Trophoblast cell (in vitro differentiated cells and primary cell): ENCODE measurements at regions not wholly inside any gene's neighbourhood (a gene's known extent, or its start where the extent isn't known, plus 50 kb on each side); places are given as distances from the start of the nearest gene placed in this dataset.
A peak's percentile ranks its signal among the peaks of the same experiment; 100 is the strongest.

Experiments used
- DNase-seq, 2 donors: peaks; one replicate each; pipeline ENCODE4 v3.0.0-alpha.2; 2016
- H2AFZ ChIP-seq: 2 replicates; pipeline ENCODE4 v1.6.1; 2013; ENCODE audit warnings: low read length, moderate library complexity, mild to moderate bottlenecking; ENCODE audit not compliant: insufficient read depth, poor library complexity
- H2AK5ac ChIP-seq: 2 replicates; pipeline ENCODE4 v1.6.1; 2013; ENCODE audit warnings: mild to moderate bottlenecking, low read length
- H2BK120ac ChIP-seq: 2 replicates; pipeline ENCODE4 v1.6.1; 2013; ENCODE audit warnings: low read length, mild to moderate bottlenecking, moderate library complexity; ENCODE audit not compliant: insufficient read depth, poor library complexity
- H2BK12ac ChIP-seq: 2 replicates; pipeline ENCODE4 v1.6.1; 2013; ENCODE audit warnings: mild to moderate bottlenecking, low read length, moderate library complexity
- H2BK5ac ChIP-seq: 2 replicates; pipeline ENCODE4 v1.6.1; 2013; ENCODE audit warnings: low read length, low read depth, moderate library complexity, mild to moderate bottlenecking; ENCODE audit not compliant: poor library complexity
- H3K14ac ChIP-seq: 2 replicates; pipeline ENCODE4 v1.6.1; 2013; ENCODE audit warnings: mild to moderate bottlenecking, low read length
- H3K18ac ChIP-seq: 2 replicates; pipeline ENCODE4 v1.6.1; 2013; ENCODE audit warnings: mild to moderate bottlenecking, low read length
- H3K23ac ChIP-seq: 2 replicates; pipeline ENCODE4 v1.6.1; 2013; ENCODE audit warnings: low read length
- H3K27ac ChIP-seq: 2 replicates; pipeline ENCODE4 v1.5.1; 2013; ENCODE audit warnings: low read depth, mild to moderate bottlenecking, inconsistent platforms, low read length, moderate library complexity
- H3K27me3 ChIP-seq: 2 replicates; pipeline ENCODE4 v1.6.1; 2013; ENCODE audit warnings: inconsistent platforms, mild to moderate bottlenecking, low read length, moderate library complexity; ENCODE audit not compliant: insufficient read depth
- H3K36me3 ChIP-seq, 2 experiments: 1 replicate in 1 of 2; 2 replicates in 1 of 2; pipeline ENCODE4 v1.6.1; 2013; ENCODE audit warnings: low read length in 2 of 2, mild to moderate bottlenecking in 2 of 2, moderate library complexity in 1 of 2; ENCODE audit not compliant: insufficient read depth in 2 of 2, control insufficient read depth in 1 of 2
- H3K4ac ChIP-seq: 2 replicates; pipeline ENCODE4 v1.6.1; 2013; ENCODE audit warnings: low read depth, mild to moderate bottlenecking, low read length, moderate library complexity
- H3K4me1 ChIP-seq, 2 experiments: 1 replicate in 1 of 2; 2 replicates in 1 of 2; pipeline ENCODE4 v1.6.1; 2013; ENCODE audit warnings: low read length in 2 of 2, mild to moderate bottlenecking in 2 of 2, moderate library complexity in 1 of 2; ENCODE audit not compliant: insufficient read depth in 2 of 2, control insufficient read depth in 1 of 2
- H3K4me2 ChIP-seq: 2 replicates; pipeline ENCODE4 v1.6.1; 2013; ENCODE audit warnings: inconsistent platforms, mild to moderate bottlenecking, low read length, moderate library complexity
- H3K4me3 ChIP-seq: 2 replicates; pipeline ENCODE4 v1.5.1; 2013; ENCODE audit warnings: mild to moderate bottlenecking, low read depth, low read length, inconsistent platforms
- H3K79me1 ChIP-seq: one replicate; pipeline ENCODE4 v1.6.1; 2013; ENCODE audit warnings: low read length
- H3K79me2 ChIP-seq: 2 replicates; pipeline ENCODE4 v1.6.1; 2013; ENCODE audit warnings: low read length, mild to moderate bottlenecking; ENCODE audit not compliant: control insufficient read depth, insufficient read depth, poor library complexity
- H3K9ac ChIP-seq: 2 replicates; pipeline ENCODE4 v1.6.1; 2013; ENCODE audit warnings: mild to moderate bottlenecking, low read length
- H3K9me3 ChIP-seq: 2 replicates; pipeline ENCODE4 v1.6.1; 2013; ENCODE audit warnings: low read depth, mild to moderate bottlenecking, control low read depth, inconsistent platforms, low read length; ENCODE audit not compliant: insufficient read depth
- H4K12ac ChIP-seq: 2 replicates; pipeline ENCODE4 v1.6.1; 2013; ENCODE audit warnings: low read depth, mild to moderate bottlenecking, low read length, moderate library complexity
- H4K8ac ChIP-seq: 2 replicates; pipeline ENCODE4 v1.6.1; 2013; ENCODE audit warnings: low read depth, mild to moderate bottlenecking, low read length, moderate library complexity
- H4K91ac ChIP-seq: one replicate; pipeline ENCODE4 v1.6.1; 2013; ENCODE audit warnings: low read depth, mild to moderate bottlenecking, low read length, moderate library complexity
- whole genome bisulfite sequencing: extraction: QIAGEN DNeasy Blood & Tissue Kit; methylation state at CpG from one replicate; pipeline ENCODE4 v1.1.7; 2013; ENCODE audit warnings: missing lambda C conversion rate; ENCODE audit not compliant: insufficient read length, insufficient coverage; ENCODE audit errors: extremely low coverage; 5-methylcytosine and 5-hydroxymethylcytosine counted together

GRCh38 chr11:134879931-134880330 is 467.9 kb upstream of the B3GAT1 start:
- Histone ChIP-seq H3K79me2 (no peaks in the 10 kb centered on the region), H3K9ac (no peak overlapping the region), H2AFZ (no peak overlapping the region), H2BK120ac (no peak overlapping the region), H4K12ac (no peak overlapping the region), H3K18ac (no peak overlapping the region), H3K23ac (no peak overlapping the region), H3K9me3 (no peaks in the 10 kb centered on the region), H3K4ac (no peak overlapping the region), H4K91ac (no peak overlapping the region), H2AK5ac (no peak overlapping the region), H3K4me1 (no peaks in the 10 kb centered on the region), H2BK12ac (no peak overlapping the region), H3K4me3 (no peak overlapping the region), H4K8ac (no peak overlapping the region), H3K36me3 (no peaks in the 10 kb centered on the region), H3K79me1 (no peaks in the 10 kb centered on the region), H3K14ac (no peak overlapping the region), H2BK5ac (no peak overlapping the region), H3K27me3 (no peaks in the 10 kb centered on the region), H3K27ac (no peak overlapping the region), H3K4me2 (no peak overlapping the region)
- WGBS = no CpG with 5 or more reads among the region's 3 CpGs
- no peak for DNase-seq

- no peak overlapping the region for H4K12ac ChIP-seq
- no peak overlapping the region for H2BK12ac ChIP-seq
- no peak overlapping the region for H4K91ac ChIP-seq
- H3K4ac ChIP-seq = no peak overlapping the region
- H3K14ac ChIP-seq = no peak overlapping the region
- H3K27me3 ChIP-seq = no peaks in the 10 kb centered on the region
- H3K27ac ChIP-seq = no peak overlapping the region
- no peak for DNase-seq
- no peaks in the 10 kb centered on the region for H3K79me2 ChIP-seq
- no peaks in the 10 kb centered on the region for H3K9me3 ChIP-seq
- no peak overlapping the region for H2AFZ ChIP-seq
- no peak overlapping the region for H3K9ac ChIP-seq
- no peak overlapping the region for H4K8ac ChIP-seq
- no peak overlapping the region for H3K18ac ChIP-seq
- H3K4me3 ChIP-seq = peak overlapping the region; percentile 42
- no peak overlapping the region for H2BK5ac ChIP-seq
- H2AK5ac ChIP-seq = no peak overlapping the region
- H3K4me2 ChIP-seq = no peak overlapping the region
- H3K23ac ChIP-seq = no peak overlapping the region
- H3K36me3 ChIP-seq = no peaks in the 10 kb centered on the region
- no peaks in the 10 kb centered on the region for H3K4me1 ChIP-seq
- no CpG with 5 or more reads among the region's 4 CpGs for WGBS
- no peaks in the 10 kb centered on the region for H3K79me1 ChIP-seq
- H2BK120ac ChIP-seq = no peak overlapping the region
Measured at GRCh38 chr11:134879341-134879740, 467.3 kb upstream of the B3GAT1 start.

- Histone ChIP-seq H2BK12ac (no peak overlapping the region), H4K12ac (no peak overlapping the region), H3K4ac (no peak overlapping the region), H3K27ac (no peak overlapping the region), H3K23ac (no peak overlapping the region), H3K79me2 (no peaks in the 10 kb centered on the region), H4K91ac (no peak overlapping the region), H3K4me1 (no peaks in the 10 kb centered on the region), H3K18ac (no peak overlapping the region), H3K9ac (no peak overlapping the region), H3K14ac (no peak overlapping the region), H2BK120ac (no peak overlapping the region), H2AFZ (no peak overlapping the region), H3K79me1 (no peaks in the 10 kb centered on the region), H3K9me3 (no peaks in the 10 kb centered on the region), H3K4me2 (no peak overlapping the region), H2AK5ac (no peak overlapping the region), H3K36me3 (no peaks in the 10 kb centered on the region), H2BK5ac (no peak overlapping the region), H3K4me3 (no peak overlapping the region), H3K27me3 (no peaks in the 10 kb centered on the region), H4K8ac (no peak overlapping the region)
- peak; percentile 56 to 76 for DNase-seq
- WGBS = no CpG with 5 or more reads among the region's 6 CpGs
Measured at GRCh38 chr11:134878785-134879184, 466.7 kb upstream of the B3GAT1 start.

- H3K4me3 ChIP-seq = no peak overlapping the region
Measured at GRCh38 chr11:134876226-134876625, 464.2 kb upstream of the B3GAT1 start.

More at GRCh38 chr11:134876226-134876625, 464.2 kb upstream of the B3GAT1 start:
- Histone ChIP-seq H3K4me2 (no peak overlapping the region), H3K18ac (no peak overlapping the region), H3K27ac (no peak overlapping the region), H2AK5ac (no peak overlapping the region), H2AFZ (no peak overlapping the region), H3K27me3 (no peaks in the 10 kb centered on the region), H3K9me3 (no peaks in the 10 kb centered on the region), H3K14ac (no peak overlapping the region), H3K4me1 (no peaks in the 10 kb centered on the region), H2BK120ac (no peak overlapping the region), H3K36me3 (no peaks in the 10 kb centered on the region), H3K4ac (no peak overlapping the region), H3K23ac (no peak overlapping the region), H2BK5ac (no peak overlapping the region), H4K12ac (no peak overlapping the region), H3K79me1 (no peaks in the 10 kb centered on the region), H4K91ac (no peak overlapping the region), H4K8ac (no peak overlapping the region), H3K79me2 (no peaks in the 10 kb centered on the region), H3K9ac (no peak overlapping the region), H2BK12ac (no peak overlapping the region)
- DNase-seq = no peak
- WGBS = no CpG with 5 or more reads among the region's 8 CpGs
